Fibroblast of lung (primary cell): ENCODE measurements at regions not wholly inside any gene's neighbourhood (a gene's known extent, or its start where the extent isn't known, plus 50 kb on each side); places are given as distances from the start of the nearest gene placed in this dataset.

Source experiments
- EZH2 ChIP-seq: IDR thresholded peaks from 2 replicates; pipeline ENCODE4 v1.5.1; 2012; ENCODE audit warnings: low read length, control low read depth, mild to moderate bottlenecking; ENCODE audit errors: missing control alignments
- TF ChIP-seq, protein P1 (sequence below), 2 donors: IDR thresholded peaks in 1 of 2; conservative IDR thresholded peaks in 1 of 2; 1 replicate in 1 of 2; 2 replicates in 1 of 2; pipeline ENCODE4 v1.5.1; 2011 to 2012; ENCODE audit warnings: low read length in 2 of 2, control low read depth in 1 of 2, inconsistent platforms in 1 of 2, low read depth in 1 of 2, mild to moderate bottlenecking in 1 of 2

DNA sequence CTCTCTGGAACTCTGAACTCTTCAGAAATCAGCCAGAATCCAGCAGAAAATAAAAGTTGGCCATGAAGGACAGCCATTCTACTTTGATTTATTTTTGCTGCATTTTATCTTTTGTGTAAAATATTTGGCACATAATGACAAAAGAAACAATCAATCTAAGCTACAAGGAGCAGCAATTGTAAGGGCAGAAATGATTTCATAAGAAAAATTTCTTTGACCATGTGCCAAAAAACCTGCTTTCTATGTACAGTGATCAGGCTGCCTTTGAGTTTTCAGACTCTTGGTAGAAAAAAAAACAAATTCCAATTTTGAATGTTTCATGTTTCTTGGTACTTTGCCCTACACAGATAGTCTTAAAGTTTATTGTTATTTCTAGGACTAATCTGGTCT, 69.8 kb upstream of the SLC1A3 start:
- TF ChIP-seq, protein P1, sequence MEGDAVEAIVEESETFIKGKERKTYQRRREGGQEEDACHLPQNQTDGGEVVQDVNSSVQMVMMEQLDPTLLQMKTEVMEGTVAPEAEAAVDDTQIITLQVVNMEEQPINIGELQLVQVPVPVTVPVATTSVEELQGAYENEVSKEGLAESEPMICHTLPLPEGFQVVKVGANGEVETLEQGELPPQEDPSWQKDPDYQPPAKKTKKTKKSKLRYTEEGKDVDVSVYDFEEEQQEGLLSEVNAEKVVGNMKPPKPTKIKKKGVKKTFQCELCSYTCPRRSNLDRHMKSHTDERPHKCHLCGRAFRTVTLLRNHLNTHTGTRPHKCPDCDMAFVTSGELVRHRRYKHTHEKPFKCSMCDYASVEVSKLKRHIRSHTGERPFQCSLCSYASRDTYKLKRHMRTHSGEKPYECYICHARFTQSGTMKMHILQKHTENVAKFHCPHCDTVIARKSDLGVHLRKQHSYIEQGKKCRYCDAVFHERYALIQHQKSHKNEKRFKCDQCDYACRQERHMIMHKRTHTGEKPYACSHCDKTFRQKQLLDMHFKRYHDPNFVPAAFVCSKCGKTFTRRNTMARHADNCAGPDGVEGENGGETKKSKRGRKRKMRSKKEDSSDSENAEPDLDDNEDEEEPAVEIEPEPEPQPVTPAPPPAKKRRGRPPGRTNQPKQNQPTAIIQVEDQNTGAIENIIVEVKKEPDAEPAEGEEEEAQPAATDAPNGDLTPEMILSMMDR (conservative IDR thresholded peaks at IDR 0.05 in 1 of 2, IDR thresholded peaks at IDR 0.05 in 1 of 2; ENCODE audit: low read depth in 1 of 2, low read length in 2 of 2), result no peak
- TF ChIP-seq EZH2, result no peak
